ENCODE measurements at regions not wholly inside any gene's neighbourhood (a gene's known extent, or its start where the extent isn't known, plus 50 kb on each side); places are given as distances from the start of the nearest gene placed in this dataset.

GRCh38 chrX:36581030-36581429 is 427.1 kb upstream of the FAM47C start:
- TF ChIP-seq POLR2A (IDR thresholded peaks at IDR 0.05): no peak
- TF ChIP-seq CTCF (IDR thresholded peaks at IDR 0.05): no peak
- no peak for TF ChIP-seq POLR2AphosphoS5 (IDR thresholded peaks at IDR 0.05)
